Heart left ventricle (tissue), 13 donors: ENCODE measurements at regions not wholly inside any gene's neighbourhood (a gene's known extent, or its start where the extent isn't known, plus 50 kb on each side); places are given as distances from the start of the nearest gene placed in this dataset.

Source experiments
- POLR2A ChIP-seq, 2 donors: fragments of 450-650 bp; IDR thresholded peaks; one replicate each; pipeline ENCODE4 v1.6.1; 2017; ENCODE audit warnings: antibody characterized with exemption in 2 of 2, mild to moderate bottlenecking in 2 of 2, moderate library complexity in 2 of 2
- TF ChIP-seq, protein P1 (sequence below), 12 donors: fragments of 200-600 bp; sonication (generic) in 4 of 12; IDR thresholded peaks; one replicate each; pipeline versions ENCODE4 v1.5.0 to v1.8.0; 2018 to 2022; ENCODE audit warnings: antibody characterized with exemption in 12 of 12, mild to moderate bottlenecking in 5 of 12
- donor health status: ischemic (EF 13 %, LVEDD 7.1; RV severe dilation, severe dysfunction).
- donor health status: DM: no; HTN: yes; CAD: no.
- donor health status: DM: no; HTN: no; CAD: no.
- donor health status: ischemic (EF 25% LVEDD 6.9; RV normal size, moderate dysfunction).
- donor health status: ischemic (EF 25% LVEDD 5.7; RV mildly dilated, moderate dysfunction).
- donor health status: ischemic (EF 35%, LVEDD 5.7; RV mildly dilated, moderate dysfunction).
- donor health status: nonischemic (EF 11% LVEDD 7.7; RV severe dilation, severe dysfunction).
- donor health status: DM: yes; HTN: yes; CAD: no.
- donor health status: PGD.
- donor health status: ischemic (EF 29% LVEDD 5.4; RV normal size, mild dysfunction).
- donor health status: nonischemic (EF 23%, LVEDD 6.1; RV moderate dilation, normal function).

DNA sequence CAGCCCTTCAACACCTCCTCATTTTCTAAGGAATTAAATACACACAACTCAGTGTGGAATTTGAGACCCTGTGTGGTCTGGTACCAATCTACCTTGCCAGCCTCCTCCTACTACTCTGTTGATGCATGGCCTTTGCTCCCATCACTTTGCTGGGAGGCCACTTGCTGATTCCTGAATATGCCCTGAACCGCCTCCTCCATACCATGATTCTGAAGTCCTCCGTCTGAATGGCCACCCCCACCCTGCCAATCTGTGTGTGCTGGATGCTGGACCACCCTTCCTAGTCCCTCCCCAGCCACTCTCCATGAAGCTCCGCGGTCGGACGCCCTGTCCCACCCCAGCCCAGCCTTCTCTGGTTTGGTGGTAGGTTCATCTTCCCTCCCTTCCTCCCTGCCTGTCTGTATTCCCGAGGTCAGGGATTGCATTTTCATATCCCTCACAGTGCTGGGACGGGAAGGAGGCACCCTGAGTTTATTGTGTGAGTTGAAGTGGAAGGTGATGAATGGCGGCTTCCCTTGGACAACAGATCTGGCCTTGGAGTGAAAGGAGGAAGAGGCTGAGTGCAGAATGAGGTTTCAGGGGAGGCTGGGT, 138.3 kb downstream of the CDC5L start:
- TF ChIP-seq POLR2A (IDR thresholded peaks at IDR 0.05): no peak
- TF ChIP-seq, protein P1, sequence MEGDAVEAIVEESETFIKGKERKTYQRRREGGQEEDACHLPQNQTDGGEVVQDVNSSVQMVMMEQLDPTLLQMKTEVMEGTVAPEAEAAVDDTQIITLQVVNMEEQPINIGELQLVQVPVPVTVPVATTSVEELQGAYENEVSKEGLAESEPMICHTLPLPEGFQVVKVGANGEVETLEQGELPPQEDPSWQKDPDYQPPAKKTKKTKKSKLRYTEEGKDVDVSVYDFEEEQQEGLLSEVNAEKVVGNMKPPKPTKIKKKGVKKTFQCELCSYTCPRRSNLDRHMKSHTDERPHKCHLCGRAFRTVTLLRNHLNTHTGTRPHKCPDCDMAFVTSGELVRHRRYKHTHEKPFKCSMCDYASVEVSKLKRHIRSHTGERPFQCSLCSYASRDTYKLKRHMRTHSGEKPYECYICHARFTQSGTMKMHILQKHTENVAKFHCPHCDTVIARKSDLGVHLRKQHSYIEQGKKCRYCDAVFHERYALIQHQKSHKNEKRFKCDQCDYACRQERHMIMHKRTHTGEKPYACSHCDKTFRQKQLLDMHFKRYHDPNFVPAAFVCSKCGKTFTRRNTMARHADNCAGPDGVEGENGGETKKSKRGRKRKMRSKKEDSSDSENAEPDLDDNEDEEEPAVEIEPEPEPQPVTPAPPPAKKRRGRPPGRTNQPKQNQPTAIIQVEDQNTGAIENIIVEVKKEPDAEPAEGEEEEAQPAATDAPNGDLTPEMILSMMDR (IDR thresholded peaks at IDR 0.05): no peak
